ENCODE measurements at regions not wholly inside any gene's neighbourhood (a gene's known extent, or its start where the extent isn't known, plus 50 kb on each side); places are given as distances from the start of the nearest gene placed in this dataset.
A peak's percentile ranks its signal among the peaks of the same experiment; 100 is the strongest.

DNA sequence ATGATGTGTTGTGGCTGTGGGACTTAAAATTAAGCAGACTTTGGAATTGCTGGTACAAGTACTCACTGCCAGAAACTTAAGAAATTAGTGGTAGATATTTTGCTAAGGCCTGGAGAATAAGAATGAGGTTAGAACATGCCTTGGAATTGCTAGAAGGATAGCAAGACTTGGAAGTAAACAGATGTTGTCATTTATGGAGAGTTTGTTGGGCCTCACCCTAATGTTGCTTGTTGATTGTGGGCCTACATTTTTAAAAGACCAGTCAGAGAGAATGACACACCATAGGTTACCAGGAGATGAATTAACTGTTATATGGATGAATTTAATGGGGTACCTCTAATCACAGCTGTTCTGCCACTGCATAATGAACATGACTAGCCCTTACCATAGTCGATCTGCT lies 120.1 kb upstream of the GAS1 start:
- TF ChIP-seq, protein P1, sequence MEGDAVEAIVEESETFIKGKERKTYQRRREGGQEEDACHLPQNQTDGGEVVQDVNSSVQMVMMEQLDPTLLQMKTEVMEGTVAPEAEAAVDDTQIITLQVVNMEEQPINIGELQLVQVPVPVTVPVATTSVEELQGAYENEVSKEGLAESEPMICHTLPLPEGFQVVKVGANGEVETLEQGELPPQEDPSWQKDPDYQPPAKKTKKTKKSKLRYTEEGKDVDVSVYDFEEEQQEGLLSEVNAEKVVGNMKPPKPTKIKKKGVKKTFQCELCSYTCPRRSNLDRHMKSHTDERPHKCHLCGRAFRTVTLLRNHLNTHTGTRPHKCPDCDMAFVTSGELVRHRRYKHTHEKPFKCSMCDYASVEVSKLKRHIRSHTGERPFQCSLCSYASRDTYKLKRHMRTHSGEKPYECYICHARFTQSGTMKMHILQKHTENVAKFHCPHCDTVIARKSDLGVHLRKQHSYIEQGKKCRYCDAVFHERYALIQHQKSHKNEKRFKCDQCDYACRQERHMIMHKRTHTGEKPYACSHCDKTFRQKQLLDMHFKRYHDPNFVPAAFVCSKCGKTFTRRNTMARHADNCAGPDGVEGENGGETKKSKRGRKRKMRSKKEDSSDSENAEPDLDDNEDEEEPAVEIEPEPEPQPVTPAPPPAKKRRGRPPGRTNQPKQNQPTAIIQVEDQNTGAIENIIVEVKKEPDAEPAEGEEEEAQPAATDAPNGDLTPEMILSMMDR (IDR thresholded peaks at IDR 0.05; ENCODE audit: poor library complexity, severe bottlenecking): no peak
- no peaks in the 10 kb centered on the region for H3K36me3 ChIP-seq (ENCODE audit: low read depth)
- no peak for ATAC-seq (ENCODE audit: low read depth)
- H3K27ac ChIP-seq (ENCODE audit: poor library complexity, severe bottlenecking): no peak overlapping the region
- H3K4me3 ChIP-seq (ENCODE audit: severe bottlenecking): no peak overlapping the region
- no peak for DNase-seq (ENCODE audit: low spot score)
- peaks cover 13% of the 10 kb centered on the region for H3K4me1 ChIP-seq (ENCODE audit: insufficient read depth, poor library complexity, severe bottlenecking)
- H3K9me3 ChIP-seq (ENCODE audit: severe bottlenecking): no peaks in the 10 kb centered on the region
- H3K27me3 ChIP-seq (ENCODE audit: insufficient read depth, poor library complexity, severe bottlenecking): no peaks in the 10 kb centered on the region

DNA sequence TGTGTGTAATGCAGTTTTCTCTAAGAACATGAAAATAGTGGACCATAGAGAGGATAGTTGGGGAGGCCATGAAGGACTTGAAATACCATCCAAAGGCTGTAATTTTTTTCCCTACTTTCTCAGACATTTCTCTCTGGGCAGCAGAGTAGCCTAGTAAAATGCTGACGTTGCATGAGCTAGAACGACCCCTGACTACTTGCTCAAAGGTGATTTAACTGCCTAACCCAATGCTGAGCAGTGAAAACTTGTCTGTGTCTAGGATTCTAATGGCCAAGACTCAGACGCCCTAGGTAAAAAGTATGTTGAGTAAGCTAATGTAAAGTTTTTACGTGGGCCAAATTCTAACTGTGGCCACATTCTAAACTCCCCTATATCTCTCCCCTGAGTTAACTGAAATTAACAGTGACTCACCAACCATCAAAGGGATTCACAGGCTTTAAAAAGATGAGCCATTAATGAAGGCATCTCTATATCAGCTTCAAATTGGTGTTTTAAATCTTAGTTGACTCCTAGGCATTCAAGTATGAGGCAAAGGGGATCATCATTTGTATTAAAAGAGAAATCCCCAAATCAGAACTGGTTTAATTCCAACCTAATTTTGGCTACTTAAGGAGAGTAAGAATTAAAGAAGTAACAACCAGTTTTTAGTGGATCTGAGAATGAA lies 121.0 kb upstream of the GAS1 start:
- peaks cover 13% of the 10 kb centered on the region for H3K4me1 ChIP-seq (ENCODE audit: insufficient read depth, poor library complexity, severe bottlenecking)
- no peaks in the 10 kb centered on the region for H3K9me3 ChIP-seq (ENCODE audit: severe bottlenecking)
- H3K27me3 ChIP-seq (ENCODE audit: insufficient read depth, poor library complexity, severe bottlenecking): no peaks in the 10 kb centered on the region
- no peak overlapping the region for H3K27ac ChIP-seq (ENCODE audit: poor library complexity, severe bottlenecking)
- TF ChIP-seq, protein P1 (IDR thresholded peaks at IDR 0.05; ENCODE audit: poor library complexity, severe bottlenecking): no peak
- DNase-seq (ENCODE audit: low spot score): no peak
- no peak overlapping the region for H3K4me3 ChIP-seq (ENCODE audit: severe bottlenecking)
- H3K36me3 ChIP-seq (ENCODE audit: low read depth): no peaks in the 10 kb centered on the region
- no peak for ATAC-seq (ENCODE audit: low read depth)

DNA sequence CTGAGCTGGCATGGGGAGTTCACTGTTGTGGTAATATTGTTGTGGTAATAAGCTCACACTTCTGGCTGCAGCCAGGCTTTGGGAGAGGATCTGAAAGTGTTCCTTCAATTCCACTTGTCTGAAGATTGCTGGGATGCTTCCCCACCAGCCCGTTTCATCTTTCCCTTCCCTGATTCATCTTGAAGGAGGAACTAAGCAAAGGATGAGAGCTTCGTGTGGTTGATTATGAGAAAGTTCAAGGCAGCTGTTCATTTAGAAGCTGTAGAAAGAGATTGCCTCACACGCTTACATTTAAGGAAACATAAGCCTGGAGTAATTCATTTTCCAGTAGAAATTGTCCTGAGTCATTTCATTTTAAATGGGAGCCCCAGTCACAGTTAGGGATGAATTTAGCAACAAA lies 122.4 kb upstream of the GAS1 start:
- Histone ChIP-seq H3K36me3 (ENCODE audit: low read depth) (no peaks in the 10 kb centered on the region), H3K9me3 (ENCODE audit: severe bottlenecking) (no peaks in the 10 kb centered on the region), H3K4me3 (ENCODE audit: severe bottlenecking) (no peak overlapping the region), H3K4me1 (ENCODE audit: insufficient read depth, poor library complexity, severe bottlenecking) (peaks cover 2% of the 10 kb centered on the region), H3K27ac (ENCODE audit: poor library complexity, severe bottlenecking) (no peak overlapping the region), H3K27me3 (ENCODE audit: insufficient read depth, poor library complexity, severe bottlenecking) (no peaks in the 10 kb centered on the region)
- ATAC-seq (ENCODE audit: low read depth) (no peak), DNase-seq (ENCODE audit: low spot score) (no peak)
- TF ChIP-seq, protein P1 (IDR thresholded peaks at IDR 0.05; ENCODE audit: poor library complexity, severe bottlenecking): no peak

DNA sequence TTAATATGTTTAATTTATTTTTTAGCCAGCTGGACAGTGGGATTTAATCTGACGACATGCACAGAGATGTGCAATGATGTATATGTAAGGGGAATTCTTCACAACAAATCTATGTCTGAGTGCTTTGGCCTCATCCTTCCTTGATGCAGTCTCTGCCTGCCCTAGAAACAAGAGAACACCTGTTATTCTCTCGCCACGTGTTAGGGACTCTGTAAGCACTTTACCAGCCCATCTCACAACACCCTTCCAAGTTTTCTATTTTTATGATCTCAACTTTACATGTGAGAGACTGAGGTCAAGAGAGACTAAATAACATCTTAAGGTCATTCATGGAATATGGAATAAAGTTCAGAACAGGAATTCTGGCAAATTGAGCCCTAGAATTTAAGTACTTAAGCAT lies 123.0 kb upstream of the GAS1 start:
- H3K9me3 ChIP-seq (ENCODE audit: severe bottlenecking): no peaks in the 10 kb centered on the region
- DNase-seq (ENCODE audit: low spot score): no peak
- no peak for ATAC-seq (ENCODE audit: low read depth)
- H3K4me3 ChIP-seq (ENCODE audit: severe bottlenecking): no peak overlapping the region
- no peaks in the 10 kb centered on the region for H3K27me3 ChIP-seq (ENCODE audit: insufficient read depth, poor library complexity, severe bottlenecking)
- no peak overlapping the region for H3K27ac ChIP-seq (ENCODE audit: poor library complexity, severe bottlenecking)
- peaks cover 2% of the 10 kb centered on the region for H3K4me1 ChIP-seq (ENCODE audit: insufficient read depth, poor library complexity, severe bottlenecking)
- H3K36me3 ChIP-seq (ENCODE audit: low read depth): no peaks in the 10 kb centered on the region
- TF ChIP-seq, protein P1 (IDR thresholded peaks at IDR 0.05; ENCODE audit: poor library complexity, severe bottlenecking): no peak

DNA sequence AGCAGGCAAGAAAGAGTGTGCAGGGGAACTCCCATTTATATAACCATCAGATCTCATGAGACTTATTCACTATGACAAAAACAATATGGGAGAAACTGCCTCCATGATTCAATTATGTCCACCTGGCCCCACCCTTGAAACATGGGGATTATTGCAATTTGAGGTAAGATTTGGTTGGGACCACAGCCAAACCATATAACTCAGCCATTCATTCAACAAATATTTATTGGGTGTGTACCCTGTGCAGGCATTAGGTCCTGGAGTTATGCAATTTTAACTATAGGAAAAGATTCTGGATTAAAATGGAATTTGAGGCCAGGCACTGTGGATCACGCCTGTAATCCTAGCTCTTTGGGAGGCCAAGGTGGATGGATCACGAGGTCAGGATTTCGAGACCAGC lies 124.2 kb upstream of the GAS1 start:
- no peak overlapping the region for H3K4me3 ChIP-seq (ENCODE audit: severe bottlenecking)
- DNase-seq (ENCODE audit: low spot score): no peak
- peaks cover 2% of the 10 kb centered on the region for H3K4me1 ChIP-seq (ENCODE audit: insufficient read depth, poor library complexity, severe bottlenecking)
- peak; percentile 92 for ATAC-seq (ENCODE audit: low read depth)
- TF ChIP-seq, protein P1 (IDR thresholded peaks at IDR 0.05; ENCODE audit: poor library complexity, severe bottlenecking): no peak
- peak overlapping the region; percentile 32 for H3K27ac ChIP-seq (ENCODE audit: poor library complexity, severe bottlenecking)
- no peaks in the 10 kb centered on the region for H3K36me3 ChIP-seq (ENCODE audit: low read depth)
- H3K27me3 ChIP-seq (ENCODE audit: insufficient read depth, poor library complexity, severe bottlenecking): no peaks in the 10 kb centered on the region
- H3K9me3 ChIP-seq (ENCODE audit: severe bottlenecking): no peaks in the 10 kb centered on the region

Data from RWPE2 (cell line).